ENCODE measurements at regions not wholly inside any gene's neighbourhood (a gene's known extent, or its start where the extent isn't known, plus 50 kb on each side); places are given as distances from the start of the nearest gene placed in this dataset.

GRCh38 chr9:13904746-13905145 lies 409.2 kb downstream of the NFIB start:
- TF ChIP-seq POLR2A (IDR thresholded peaks at IDR 0.05; ENCODE audit: low read depth, low read length) = no peak
- TF ChIP-seq POLR2AphosphoS5 (IDR thresholded peaks at IDR 0.05; ENCODE audit: low read depth, low read length) = no peak

All from GM12892 (cell line).